ENCODE measurements at regions not wholly inside any gene's neighbourhood (a gene's known extent, or its start where the extent isn't known, plus 50 kb on each side); places are given as distances from the start of the nearest gene placed in this dataset.

DNA sequence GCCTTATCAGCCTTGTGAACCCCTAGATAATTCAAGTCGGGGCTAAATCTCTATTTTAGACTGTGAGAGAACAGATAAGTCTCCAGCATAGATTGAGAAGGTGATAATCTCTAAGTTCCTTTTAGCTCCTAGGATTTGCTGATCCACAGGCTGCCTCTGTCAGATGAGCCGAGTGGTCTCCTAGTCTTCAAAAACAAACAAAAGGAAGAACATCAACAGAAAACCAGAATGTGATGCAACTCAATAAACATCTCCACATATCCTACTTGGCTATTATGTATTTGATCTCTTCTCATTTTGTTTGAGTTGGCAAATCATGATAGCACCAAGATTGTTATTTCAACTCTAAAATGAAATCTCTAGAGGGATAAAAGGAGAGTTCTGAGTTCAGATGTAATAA lies 88.4 kb upstream of the SLC7A11 start:
- TF ChIP-seq, protein P1, sequence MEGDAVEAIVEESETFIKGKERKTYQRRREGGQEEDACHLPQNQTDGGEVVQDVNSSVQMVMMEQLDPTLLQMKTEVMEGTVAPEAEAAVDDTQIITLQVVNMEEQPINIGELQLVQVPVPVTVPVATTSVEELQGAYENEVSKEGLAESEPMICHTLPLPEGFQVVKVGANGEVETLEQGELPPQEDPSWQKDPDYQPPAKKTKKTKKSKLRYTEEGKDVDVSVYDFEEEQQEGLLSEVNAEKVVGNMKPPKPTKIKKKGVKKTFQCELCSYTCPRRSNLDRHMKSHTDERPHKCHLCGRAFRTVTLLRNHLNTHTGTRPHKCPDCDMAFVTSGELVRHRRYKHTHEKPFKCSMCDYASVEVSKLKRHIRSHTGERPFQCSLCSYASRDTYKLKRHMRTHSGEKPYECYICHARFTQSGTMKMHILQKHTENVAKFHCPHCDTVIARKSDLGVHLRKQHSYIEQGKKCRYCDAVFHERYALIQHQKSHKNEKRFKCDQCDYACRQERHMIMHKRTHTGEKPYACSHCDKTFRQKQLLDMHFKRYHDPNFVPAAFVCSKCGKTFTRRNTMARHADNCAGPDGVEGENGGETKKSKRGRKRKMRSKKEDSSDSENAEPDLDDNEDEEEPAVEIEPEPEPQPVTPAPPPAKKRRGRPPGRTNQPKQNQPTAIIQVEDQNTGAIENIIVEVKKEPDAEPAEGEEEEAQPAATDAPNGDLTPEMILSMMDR (IDR thresholded peaks at IDR 0.05): no peak
- no peak for TF ChIP-seq POLR2A (IDR thresholded peaks at IDR 0.05)

Data from lower leg skin (tissue), 3 donors.